ENCODE measurements at regions not wholly inside any gene's neighbourhood (a gene's known extent, or its start where the extent isn't known, plus 50 kb on each side); places are given as distances from the start of the nearest gene placed in this dataset.

DNA sequence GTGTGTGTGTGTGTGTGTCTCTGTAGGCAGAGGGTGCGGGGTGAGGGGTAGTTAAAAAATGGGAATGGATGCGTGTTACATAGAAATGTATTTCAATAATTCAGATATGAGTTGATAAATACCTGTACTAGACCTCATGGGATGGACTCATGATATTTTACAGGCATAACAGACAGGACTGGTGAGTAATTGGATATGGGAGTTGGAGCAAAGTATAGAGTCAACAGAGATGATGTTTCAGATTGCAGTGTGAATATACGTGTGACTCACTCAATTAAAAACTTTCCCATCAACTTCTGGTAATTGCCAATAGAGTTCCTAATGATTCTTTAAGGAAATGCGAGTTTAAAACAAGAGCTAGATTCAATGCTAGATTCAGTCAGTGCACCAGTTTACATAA, 711.9 kb downstream of the C12orf50 start:
- TF ChIP-seq, protein P1, sequence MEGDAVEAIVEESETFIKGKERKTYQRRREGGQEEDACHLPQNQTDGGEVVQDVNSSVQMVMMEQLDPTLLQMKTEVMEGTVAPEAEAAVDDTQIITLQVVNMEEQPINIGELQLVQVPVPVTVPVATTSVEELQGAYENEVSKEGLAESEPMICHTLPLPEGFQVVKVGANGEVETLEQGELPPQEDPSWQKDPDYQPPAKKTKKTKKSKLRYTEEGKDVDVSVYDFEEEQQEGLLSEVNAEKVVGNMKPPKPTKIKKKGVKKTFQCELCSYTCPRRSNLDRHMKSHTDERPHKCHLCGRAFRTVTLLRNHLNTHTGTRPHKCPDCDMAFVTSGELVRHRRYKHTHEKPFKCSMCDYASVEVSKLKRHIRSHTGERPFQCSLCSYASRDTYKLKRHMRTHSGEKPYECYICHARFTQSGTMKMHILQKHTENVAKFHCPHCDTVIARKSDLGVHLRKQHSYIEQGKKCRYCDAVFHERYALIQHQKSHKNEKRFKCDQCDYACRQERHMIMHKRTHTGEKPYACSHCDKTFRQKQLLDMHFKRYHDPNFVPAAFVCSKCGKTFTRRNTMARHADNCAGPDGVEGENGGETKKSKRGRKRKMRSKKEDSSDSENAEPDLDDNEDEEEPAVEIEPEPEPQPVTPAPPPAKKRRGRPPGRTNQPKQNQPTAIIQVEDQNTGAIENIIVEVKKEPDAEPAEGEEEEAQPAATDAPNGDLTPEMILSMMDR (IDR thresholded peaks at IDR 0.05) = no peak
- TF ChIP-seq POLR2A (IDR thresholded peaks at IDR 0.05) = no peak
- TF ChIP-seq POLR2AphosphoS5 (IDR thresholded peaks at IDR 0.05) = no peak
